Muscle of back (tissue), 3 donors: ENCODE measurements at regions not wholly inside any gene's neighbourhood (a gene's known extent, or its start where the extent isn't known, plus 50 kb on each side); places are given as distances from the start of the nearest gene placed in this dataset.
A peak's percentile ranks its signal among the peaks of the same experiment; 100 is the strongest.
"Not testable (repeated sequence)": the region's sequence is repeated elsewhere in the genome, so short reads cannot be mapped to it uniquely, and the experiment has no call there.

Experiments used
- DNase-seq, 3 donors: peaks; one replicate each; pipeline versions ENCODE4 v3.0.0 to v3.0.0-alpha.2; 2013

GRCh38 chr11:13135385-13136271, 126.5 kb downstream of the RASSF10 start:
- DNase-seq = peak in 1 of 3 donors; percentile 18

- no peak for DNase-seq
These were observed 127.1 kb downstream of the RASSF10 start for GRCh38 chr11:13136272-13136596.

GRCh38 chr11:13137844-13138301, 128.8 kb downstream of the RASSF10 start:
- DNase-seq = no peak

GRCh38 chr11:13139085-13139484, 130.0 kb downstream of the RASSF10 start:
- not testable (repeated sequence) for DNase-seq

- DNase-seq = peak in 1 of 3 donors; percentile 72
These were observed 131.1 kb downstream of the RASSF10 start for GRCh38 chr11:13140028-13140870.

GRCh38 chr11:13140873-13141655, 131.9 kb downstream of the RASSF10 start:
- DNase-seq = no peak

GRCh38 chr11:13141731-13142709, 132.9 kb downstream of the RASSF10 start:
- DNase-seq = peak in 1 of 3 donors; percentile 16

GRCh38 chr11:13143486-13144297, 133.9 kb upstream of the BMAL1 start:
- DNase-seq = no peak

- no peak for DNase-seq
These were observed 132.1 kb upstream of the BMAL1 start for GRCh38 chr11:13145461-13145860.

- no peak for DNase-seq
These were observed 127.6 kb upstream of the BMAL1 start for GRCh38 chr11:13149991-13150390.

GRCh38 chr11:13150487-13150886, 127.1 kb upstream of the BMAL1 start:
- DNase-seq = no peak

- DNase-seq = no peak
These were observed 125.3 kb upstream of the BMAL1 start for GRCh38 chr11:13152264-13152663.

GRCh38 chr11:13152736-13153541, 124.7 kb upstream of the BMAL1 start:
- no peak for DNase-seq

GRCh38 chr11:13154374-13154773, 123.2 kb upstream of the BMAL1 start:
- not testable (repeated sequence) for DNase-seq

GRCh38 chr11:13160346-13160745, 117.2 kb upstream of the BMAL1 start:
- no peak for DNase-seq

GRCh38 chr11:13160806-13161205, 116.8 kb upstream of the BMAL1 start:
- no peak for DNase-seq

GRCh38 chr11:13163158-13163557, 114.4 kb upstream of the BMAL1 start:
- DNase-seq = no peak

GRCh38 chr11:13166036-13166435, 111.6 kb upstream of the BMAL1 start:
- DNase-seq = no peak

GRCh38 chr11:13168271-13168670, 109.3 kb upstream of the BMAL1 start:
- DNase-seq = no peak
